BLaER1 (cell line): ENCODE measurements at regions not wholly inside any gene's neighbourhood (a gene's known extent, or its start where the extent isn't known, plus 50 kb on each side); places are given as distances from the start of the nearest gene placed in this dataset.

Experiments
- H3K27ac ChIP-seq: shearing (Covaris generic); formaldehyde crosslinking; 2 replicates; pipeline ENCODE4 v1.8.1; 2022
- H3K27me3 ChIP-seq: shearing (Covaris generic); formaldehyde crosslinking; 2 replicates; pipeline ENCODE4 v1.8.1; 2022
- H3K36me3 ChIP-seq: shearing (Covaris generic); formaldehyde crosslinking; 2 replicates; pipeline ENCODE4 v1.8.1; 2022
- H3K4me1 ChIP-seq: shearing (Covaris generic); formaldehyde crosslinking; 2 replicates; pipeline ENCODE4 v1.8.1; 2022
- H3K4me2 ChIP-seq: shearing (Covaris generic); formaldehyde crosslinking; 2 replicates; pipeline ENCODE4 v1.8.1; 2022
- H3K4me3 ChIP-seq: shearing (Covaris generic); formaldehyde crosslinking; 2 replicates; pipeline ENCODE4 v1.8.1; 2022
- H3K9ac ChIP-seq: shearing (Covaris generic); formaldehyde crosslinking; 2 replicates; pipeline ENCODE4 v1.8.1; 2022
- H3K9me3 ChIP-seq: shearing (Covaris generic); formaldehyde crosslinking; 2 replicates; pipeline ENCODE4 v1.8.1; 2022
- H4K20me1 ChIP-seq: shearing (Covaris generic); formaldehyde crosslinking; 2 replicates; pipeline ENCODE4 v1.8.1; 2022
- Cebpa-rat ChIP-seq: shearing (Covaris generic); IDR thresholded peaks from 2 replicates; pipeline ENCODE4 v1.8.1; 2022

DNA sequence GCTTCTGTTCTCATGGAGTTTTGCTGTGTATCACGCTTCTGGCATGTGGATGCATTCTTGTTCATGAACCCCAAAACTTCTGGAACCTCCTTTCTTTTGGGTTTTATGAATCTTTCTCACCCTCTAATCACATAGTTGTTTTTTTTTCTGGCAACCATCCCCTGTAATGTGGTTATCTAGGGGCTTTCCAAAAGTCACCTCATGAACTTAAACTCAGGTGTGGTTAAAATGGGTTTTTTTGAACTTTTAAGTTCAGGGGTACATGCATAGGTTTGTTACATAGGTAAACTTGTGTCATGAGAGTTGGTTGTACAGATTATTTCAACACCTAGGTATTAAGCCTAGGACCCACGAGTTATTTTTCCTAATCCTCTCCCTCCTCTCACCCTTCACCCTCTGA, 1099.4 kb upstream of the SLIT2 start:
- H3K36me3 ChIP-seq: no peaks in the 10 kb centered on the region
- H3K27me3 ChIP-seq: no peaks in the 10 kb centered on the region
- H3K4me2 ChIP-seq: no peak overlapping the region
- H4K20me1 ChIP-seq: no peaks in the 10 kb centered on the region
- H3K27ac ChIP-seq: no peak overlapping the region
- no peaks in the 10 kb centered on the region for H3K4me1 ChIP-seq
- TF ChIP-seq Cebpa-rat: no peak
- peaks cover 30% of the 10 kb centered on the region for H3K9me3 ChIP-seq
- no peak overlapping the region for H3K9ac ChIP-seq
- H3K4me3 ChIP-seq: no peak overlapping the region

DNA sequence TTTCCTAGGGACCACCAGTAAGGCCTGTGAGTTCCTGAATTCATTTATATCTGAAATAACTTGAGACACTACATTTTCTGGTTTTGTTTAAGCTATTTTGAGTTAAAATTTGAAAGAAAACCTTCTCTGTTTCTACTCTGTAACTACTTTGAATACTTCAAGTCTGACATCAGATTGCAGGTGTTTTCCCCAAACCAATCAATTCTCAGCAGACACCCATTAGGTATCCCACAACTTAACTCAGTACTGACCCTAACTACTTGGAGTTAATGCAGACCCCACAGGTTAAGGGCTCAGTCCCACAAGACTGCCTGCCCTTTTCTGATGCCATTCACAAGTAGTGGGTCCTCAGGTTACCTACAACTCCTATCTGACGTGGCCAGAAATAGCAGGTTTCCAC, 1100.0 kb upstream of the SLIT2 start:
- peaks cover 30% of the 10 kb centered on the region for H3K9me3 ChIP-seq
- H3K27ac ChIP-seq: no peak overlapping the region
- no peak for TF ChIP-seq Cebpa-rat
- no peak overlapping the region for H3K4me3 ChIP-seq
- no peaks in the 10 kb centered on the region for H3K4me1 ChIP-seq
- no peaks in the 10 kb centered on the region for H3K36me3 ChIP-seq
- H3K27me3 ChIP-seq: no peaks in the 10 kb centered on the region
- no peaks in the 10 kb centered on the region for H4K20me1 ChIP-seq
- no peak overlapping the region for H3K9ac ChIP-seq
- no peak overlapping the region for H3K4me2 ChIP-seq

DNA sequence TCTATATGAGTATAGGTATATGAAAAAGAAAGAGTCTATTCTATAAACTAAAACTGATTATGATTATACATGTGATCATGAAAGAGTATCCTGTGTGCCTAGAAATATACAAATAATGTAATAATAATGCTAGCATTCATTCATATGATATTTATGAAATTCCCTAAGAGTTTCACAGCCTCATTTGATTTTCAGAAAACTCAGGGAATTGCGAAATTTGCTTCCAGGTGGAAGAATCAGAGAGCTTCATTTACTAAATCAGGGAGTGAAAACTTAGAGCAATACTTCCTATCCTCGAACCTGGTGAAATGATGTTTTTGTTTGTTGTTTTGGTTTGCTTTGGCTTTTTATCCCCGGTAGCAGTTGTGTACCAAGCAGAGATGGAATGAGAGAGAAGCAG, 1105.7 kb upstream of the SLIT2 start:
- Histone ChIP-seq H4K20me1 (no peaks in the 10 kb centered on the region), H3K4me1 (no peaks in the 10 kb centered on the region), H3K9me3 (no peaks in the 10 kb centered on the region), H3K4me2 (no peak overlapping the region), H3K27ac (no peak overlapping the region), H3K9ac (no peak overlapping the region), H3K4me3 (no peak overlapping the region), H3K36me3 (no peaks in the 10 kb centered on the region), H3K27me3 (no peaks in the 10 kb centered on the region)
- TF ChIP-seq Cebpa-rat: no peak

DNA sequence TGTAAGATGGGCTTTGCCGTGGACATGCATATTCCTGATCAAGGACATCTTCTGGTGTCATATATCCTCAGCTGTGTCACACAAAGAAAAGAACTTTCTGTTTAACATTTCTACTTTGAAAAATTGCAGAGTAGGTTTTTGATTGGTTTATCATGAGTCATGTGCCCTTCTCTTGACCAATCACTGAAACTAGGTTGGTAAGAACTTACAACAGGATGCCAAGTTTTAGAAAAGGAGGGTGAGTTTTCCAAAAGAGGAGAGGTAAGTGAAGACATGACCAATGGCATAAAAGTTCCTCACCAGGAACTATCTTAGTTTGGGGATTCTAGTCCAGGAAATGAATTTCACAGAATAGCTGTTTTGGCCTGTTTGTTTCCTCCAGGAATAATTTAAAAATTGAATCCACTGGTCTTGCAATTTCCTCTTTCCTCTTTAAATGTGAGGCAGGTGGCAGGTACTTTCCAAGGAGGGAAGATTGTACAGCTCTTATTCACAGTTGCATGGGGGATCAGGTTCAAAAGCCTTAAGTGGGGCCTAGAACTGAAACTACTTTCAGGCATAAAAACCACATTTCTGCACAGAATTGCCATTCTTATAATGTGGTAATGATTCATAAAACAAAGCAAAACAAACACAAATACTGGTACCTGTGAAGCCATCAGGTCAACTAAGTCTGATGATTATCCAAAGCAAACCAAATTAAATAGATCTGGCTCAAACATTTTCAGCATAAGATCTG, 1114.5 kb upstream of the LCORL start:
- Histone ChIP-seq H3K4me1 (no peaks in the 10 kb centered on the region), H3K27ac (no peak overlapping the region), H4K20me1 (no peaks in the 10 kb centered on the region), H3K27me3 (no peaks in the 10 kb centered on the region), H3K9me3 (no peaks in the 10 kb centered on the region), H3K9ac (no peak overlapping the region), H3K4me3 (no peak overlapping the region), H3K4me2 (no peak overlapping the region), H3K36me3 (no peaks in the 10 kb centered on the region)
- no peak for TF ChIP-seq Cebpa-rat

DNA sequence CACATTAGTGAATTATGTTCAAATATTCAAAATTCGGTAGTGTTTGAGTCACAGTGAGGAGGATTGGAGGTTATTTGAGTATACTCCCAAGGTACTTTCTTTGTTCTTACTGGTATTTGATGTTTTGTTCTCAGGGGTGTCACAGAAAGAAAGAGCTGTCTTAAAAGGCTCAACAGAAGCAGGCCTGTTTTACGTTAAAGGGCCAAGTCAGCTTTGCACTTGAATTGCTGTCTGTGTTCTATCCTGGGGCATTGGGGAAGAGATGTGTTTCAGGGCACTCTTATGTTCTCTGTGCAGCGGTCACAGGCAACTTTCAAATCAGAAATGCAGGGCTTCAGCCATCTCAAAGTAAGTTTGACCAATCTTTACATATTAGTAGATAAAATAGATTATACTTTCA, 1113.1 kb upstream of the LCORL start:
- Histone ChIP-seq H3K4me3 (no peak overlapping the region), H3K27ac (no peak overlapping the region), H3K9me3 (no peaks in the 10 kb centered on the region), H3K4me1 (no peaks in the 10 kb centered on the region), H3K4me2 (no peak overlapping the region), H3K36me3 (no peaks in the 10 kb centered on the region), H3K27me3 (no peaks in the 10 kb centered on the region), H3K9ac (no peak overlapping the region), H4K20me1 (no peaks in the 10 kb centered on the region)
- no peak for TF ChIP-seq Cebpa-rat

DNA sequence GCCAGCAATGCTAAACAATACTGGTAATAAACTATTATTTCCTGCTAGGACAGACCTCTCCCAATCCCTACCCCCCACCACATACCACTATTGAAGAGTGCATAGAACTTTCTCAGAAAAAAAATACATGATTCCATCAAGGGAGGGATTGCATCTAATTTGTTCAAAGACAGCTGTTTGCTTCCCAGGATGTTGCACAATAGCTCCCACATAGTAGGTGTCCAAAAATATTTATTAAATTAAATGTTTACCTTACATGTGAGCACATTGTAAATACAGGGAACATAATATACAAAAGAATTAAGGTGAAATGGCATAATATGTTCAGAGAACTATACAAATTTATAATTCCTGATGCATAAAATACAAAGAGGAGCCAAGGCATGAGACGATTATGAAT, 1111.8 kb upstream of the LCORL start:
- no peak for TF ChIP-seq Cebpa-rat
- Histone ChIP-seq H3K9ac (no peak overlapping the region), H3K4me1 (no peaks in the 10 kb centered on the region), H3K36me3 (no peaks in the 10 kb centered on the region), H3K27ac (no peak overlapping the region), H3K9me3 (no peaks in the 10 kb centered on the region), H3K27me3 (no peaks in the 10 kb centered on the region), H3K4me2 (no peak overlapping the region), H3K4me3 (no peak overlapping the region), H4K20me1 (no peaks in the 10 kb centered on the region)

DNA sequence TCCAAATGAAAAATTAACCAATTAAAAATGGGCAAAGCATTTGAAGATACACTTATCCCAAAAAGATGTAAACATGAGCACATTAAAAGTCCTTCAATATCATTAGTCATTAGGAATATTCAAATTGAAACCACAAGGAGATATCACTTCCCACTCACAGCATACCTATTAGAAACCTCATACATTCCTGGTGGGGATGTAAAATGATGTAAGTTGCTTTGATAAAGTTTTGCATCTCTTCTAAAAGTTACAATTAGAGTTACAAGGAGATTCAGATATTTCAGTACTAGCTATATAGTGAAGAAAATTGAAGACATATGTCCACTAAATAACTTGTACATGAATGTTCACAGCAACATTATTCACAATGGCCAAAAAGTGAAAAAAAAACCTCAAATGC, 1109.3 kb upstream of the LCORL start:
- no peak overlapping the region for H3K9ac ChIP-seq
- no peak for TF ChIP-seq Cebpa-rat
- H3K27ac ChIP-seq: no peak overlapping the region
- H3K9me3 ChIP-seq: no peaks in the 10 kb centered on the region
- no peaks in the 10 kb centered on the region for H3K27me3 ChIP-seq
- H4K20me1 ChIP-seq: no peaks in the 10 kb centered on the region
- no peak overlapping the region for H3K4me3 ChIP-seq
- no peak overlapping the region for H3K4me2 ChIP-seq
- no peaks in the 10 kb centered on the region for H3K4me1 ChIP-seq
- H3K36me3 ChIP-seq: no peaks in the 10 kb centered on the region

DNA sequence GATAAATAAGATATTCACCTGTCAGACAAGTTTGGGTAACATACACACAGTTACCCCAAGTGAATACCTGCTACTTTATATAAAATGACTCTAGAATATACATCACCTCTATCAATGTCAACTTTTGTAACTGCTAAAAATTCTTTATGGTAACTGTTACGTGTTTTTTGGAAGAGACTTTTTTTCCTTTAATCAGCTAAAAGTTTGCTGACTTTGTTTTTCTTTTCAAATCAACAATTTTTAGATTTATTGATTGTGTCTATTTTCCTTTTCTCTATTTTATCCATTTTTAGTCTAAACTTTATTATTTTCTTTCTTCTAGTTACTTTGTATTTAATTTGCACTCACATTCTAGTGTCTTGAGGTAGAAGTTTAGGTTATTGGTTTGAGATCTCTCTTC, 1106.6 kb upstream of the LCORL start:
- Histone ChIP-seq H4K20me1 (no peaks in the 10 kb centered on the region), H3K9me3 (no peaks in the 10 kb centered on the region)
- no peak for TF ChIP-seq Cebpa-rat

DNA sequence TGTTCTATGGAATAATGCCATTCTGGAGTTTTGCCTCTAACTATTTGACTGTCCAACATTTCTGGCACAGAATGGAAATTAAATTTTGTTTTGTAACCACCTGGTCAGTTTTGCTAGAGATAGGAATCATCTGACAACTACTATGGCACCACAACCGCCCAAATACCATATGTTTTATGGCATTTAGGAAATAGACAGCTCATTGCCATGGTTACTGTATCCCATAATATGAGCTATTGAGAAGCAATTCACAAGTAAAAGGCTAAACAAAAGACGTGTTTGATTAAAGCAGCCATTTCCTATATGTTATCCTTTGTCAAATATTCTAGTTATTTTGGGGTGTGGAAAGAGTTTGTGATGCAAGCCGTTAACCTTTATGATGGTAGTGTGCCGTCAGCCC, 1105.3 kb upstream of the LCORL start:
- Histone ChIP-seq H3K4me3 (no peak overlapping the region), H3K4me1 (no peaks in the 10 kb centered on the region), H3K9ac (no peak overlapping the region), H3K27ac (no peak overlapping the region), H3K9me3 (no peaks in the 10 kb centered on the region), H3K27me3 (no peaks in the 10 kb centered on the region), H3K36me3 (no peaks in the 10 kb centered on the region), H4K20me1 (no peaks in the 10 kb centered on the region), H3K4me2 (no peak overlapping the region)
- TF ChIP-seq Cebpa-rat: no peak

More for the DNA sequence above, 1106.6 kb upstream of the LCORL start:
- H3K36me3 ChIP-seq: no peaks in the 10 kb centered on the region
- no peak overlapping the region for H3K9ac ChIP-seq
- no peak overlapping the region for H3K4me2 ChIP-seq
- no peak overlapping the region for H3K4me3 ChIP-seq
- no peaks in the 10 kb centered on the region for H3K4me1 ChIP-seq
- no peak overlapping the region for H3K27ac ChIP-seq
- no peaks in the 10 kb centered on the region for H3K27me3 ChIP-seq

DNA sequence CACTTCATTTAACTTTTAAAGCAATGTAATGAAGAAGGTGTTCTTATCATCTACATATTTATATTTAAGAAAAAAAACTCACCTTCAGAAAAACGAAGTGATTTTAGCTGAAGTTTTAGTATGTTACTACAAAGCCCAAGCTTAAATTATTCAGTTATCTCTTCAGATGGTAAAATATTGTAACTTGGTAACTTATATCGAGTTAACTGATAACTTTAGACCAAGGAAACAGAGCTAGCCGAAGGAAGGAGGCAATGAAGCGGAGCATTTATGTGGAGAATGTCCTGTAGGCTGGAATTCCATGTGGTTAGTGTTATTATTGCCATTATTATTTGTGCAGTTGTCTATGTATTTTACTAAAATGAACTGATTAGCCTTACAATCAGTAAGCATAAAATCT, 1102.1 kb upstream of the LCORL start:
- no peaks in the 10 kb centered on the region for H3K36me3 ChIP-seq
- no peaks in the 10 kb centered on the region for H3K9me3 ChIP-seq
- no peaks in the 10 kb centered on the region for H3K27me3 ChIP-seq

More for the DNA sequence above, 1102.1 kb upstream of the LCORL start:
- no peak overlapping the region for H3K4me3 ChIP-seq
- no peak for TF ChIP-seq Cebpa-rat
- H3K4me1 ChIP-seq: no peaks in the 10 kb centered on the region
- no peaks in the 10 kb centered on the region for H4K20me1 ChIP-seq
- H3K4me2 ChIP-seq: no peak overlapping the region
- no peak overlapping the region for H3K9ac ChIP-seq
- H3K27ac ChIP-seq: no peak overlapping the region
